Sciatic nerve (tissue), 2 donors: ENCODE measurements at regions not wholly inside any gene's neighbourhood (a gene's known extent, or its start where the extent isn't known, plus 50 kb on each side); places are given as distances from the start of the nearest gene placed in this dataset.
"Not testable (repeated sequence)": the region's sequence is repeated elsewhere in the genome, so short reads cannot be mapped to it uniquely, and the experiment has no call there.

ENCODE experiments used
- ATAC-seq: fragments of 200-7000 bp; cut with Tn5 transposase; one replicate; pipeline ENCODE4 v1.9.1; 2020; ENCODE audit warnings: mild to moderate bottlenecking, moderate library complexity
- DNase-seq: peaks from one replicate; pipeline ENCODE4 v3.0.0-alpha.2; 2020; ENCODE audit warnings: low spot score
- intact Hi-C: fragments of 100-400 bp; cut with DNase I; formaldehyde crosslinking; loops from one replicate; pipeline ENCODE4 v1.14.2; 2022
- donor health status: DM: no; HTN: no; CAD: no.
- donor health status: DM: no; HTN: no; CAD: no.

- ATAC-seq (no peak), DNase-seq (no peak)
- intact Hi-C loops: no loop called here
Measured at GRCh38 chrX:56120242-56120641, 111.9 kb upstream of the KLF8 start.

GRCh38 chrX:56125946-56126345 is 106.2 kb upstream of the KLF8 start:
- no peak for ATAC-seq
- no peak for DNase-seq
- intact Hi-C loops: no loop called here

GRCh38 chrX:56130031-56130430 is 102.1 kb upstream of the KLF8 start:
- DNase-seq (no peak), ATAC-seq (no peak)
- intact Hi-C loops: no loop called here

- ATAC-seq (no peak), DNase-seq (no peak)
- intact Hi-C loops: no loop called here
Measured at GRCh38 chrX:56130436-56130835, 101.7 kb upstream of the KLF8 start.

GRCh38 chrX:56164135-56164534 is 68.0 kb upstream of the KLF8 start:
- DNase-seq, ATAC-seq, intact Hi-C loops: not testable (repeated sequence)
